ENCODE measurements at regions not wholly inside any gene's neighbourhood (a gene's known extent, or its start where the extent isn't known, plus 50 kb on each side); places are given as distances from the start of the nearest gene placed in this dataset.
"Not testable (repeated sequence)": the region's sequence is repeated elsewhere in the genome, so short reads cannot be mapped to it uniquely, and the experiment has no call there.

GRCh38 chr10:78441010-78441409, 407.3 kb downstream of the RPS24 start:
- Mint-ChIP-seq H3K27me3 (ENCODE audit: unreplicated experiment) (peaks cover 6% of the 10 kb centered on the region), H3K9me3 (ENCODE audit: unreplicated experiment) (peaks cover 1% of the 10 kb centered on the region), H3K4me3 (ENCODE audit: unreplicated experiment) (no peak overlapping the region), H3K27ac (ENCODE audit: unreplicated experiment) (no peak overlapping the region), H3K4me1 (ENCODE audit: low read depth, unreplicated experiment) (peaks cover 16% of the 10 kb centered on the region), H3K36me3 (ENCODE audit: unreplicated experiment) (no peaks in the 10 kb centered on the region)
- DNase-seq = no peak
- TF ChIP-seq, protein P1, sequence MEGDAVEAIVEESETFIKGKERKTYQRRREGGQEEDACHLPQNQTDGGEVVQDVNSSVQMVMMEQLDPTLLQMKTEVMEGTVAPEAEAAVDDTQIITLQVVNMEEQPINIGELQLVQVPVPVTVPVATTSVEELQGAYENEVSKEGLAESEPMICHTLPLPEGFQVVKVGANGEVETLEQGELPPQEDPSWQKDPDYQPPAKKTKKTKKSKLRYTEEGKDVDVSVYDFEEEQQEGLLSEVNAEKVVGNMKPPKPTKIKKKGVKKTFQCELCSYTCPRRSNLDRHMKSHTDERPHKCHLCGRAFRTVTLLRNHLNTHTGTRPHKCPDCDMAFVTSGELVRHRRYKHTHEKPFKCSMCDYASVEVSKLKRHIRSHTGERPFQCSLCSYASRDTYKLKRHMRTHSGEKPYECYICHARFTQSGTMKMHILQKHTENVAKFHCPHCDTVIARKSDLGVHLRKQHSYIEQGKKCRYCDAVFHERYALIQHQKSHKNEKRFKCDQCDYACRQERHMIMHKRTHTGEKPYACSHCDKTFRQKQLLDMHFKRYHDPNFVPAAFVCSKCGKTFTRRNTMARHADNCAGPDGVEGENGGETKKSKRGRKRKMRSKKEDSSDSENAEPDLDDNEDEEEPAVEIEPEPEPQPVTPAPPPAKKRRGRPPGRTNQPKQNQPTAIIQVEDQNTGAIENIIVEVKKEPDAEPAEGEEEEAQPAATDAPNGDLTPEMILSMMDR (IDR thresholded peaks at IDR 0.05; ENCODE audit: partially characterized antibody, unreplicated experiment) = no peak

DNA sequence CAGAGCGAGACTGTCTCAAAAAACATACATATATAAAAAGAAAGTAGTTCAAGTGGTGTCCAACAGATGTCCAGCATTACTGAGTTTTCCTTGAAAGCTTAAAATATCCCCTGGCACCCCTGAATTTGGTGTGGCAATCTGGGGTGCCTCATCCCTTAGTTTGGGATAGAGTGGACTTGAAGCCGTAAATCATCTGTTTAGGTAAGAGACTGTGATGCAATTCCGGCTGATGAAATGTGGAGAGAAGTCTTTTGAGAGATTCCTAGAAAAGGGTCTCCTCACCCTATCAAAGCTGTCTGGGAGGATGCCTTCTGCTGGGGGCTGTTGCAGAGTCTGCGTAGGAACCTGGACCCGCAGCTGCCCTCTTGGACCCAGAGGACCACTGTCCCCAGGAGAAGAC, 408.0 kb downstream of the RPS24 start:
- Mint-ChIP-seq H3K36me3 (ENCODE audit: unreplicated experiment) (no peaks in the 10 kb centered on the region), H3K4me1 (ENCODE audit: low read depth, unreplicated experiment) (peaks cover 13% of the 10 kb centered on the region), H3K27ac (ENCODE audit: unreplicated experiment) (no peak overlapping the region), H3K4me3 (ENCODE audit: unreplicated experiment) (no peak overlapping the region), H3K9me3 (ENCODE audit: unreplicated experiment) (peaks cover 1% of the 10 kb centered on the region), H3K27me3 (ENCODE audit: unreplicated experiment) (peaks cover 6% of the 10 kb centered on the region)
- DNase-seq = no peak
- TF ChIP-seq, protein P1 (IDR thresholded peaks at IDR 0.05; ENCODE audit: partially characterized antibody, unreplicated experiment) = no peak

DNA sequence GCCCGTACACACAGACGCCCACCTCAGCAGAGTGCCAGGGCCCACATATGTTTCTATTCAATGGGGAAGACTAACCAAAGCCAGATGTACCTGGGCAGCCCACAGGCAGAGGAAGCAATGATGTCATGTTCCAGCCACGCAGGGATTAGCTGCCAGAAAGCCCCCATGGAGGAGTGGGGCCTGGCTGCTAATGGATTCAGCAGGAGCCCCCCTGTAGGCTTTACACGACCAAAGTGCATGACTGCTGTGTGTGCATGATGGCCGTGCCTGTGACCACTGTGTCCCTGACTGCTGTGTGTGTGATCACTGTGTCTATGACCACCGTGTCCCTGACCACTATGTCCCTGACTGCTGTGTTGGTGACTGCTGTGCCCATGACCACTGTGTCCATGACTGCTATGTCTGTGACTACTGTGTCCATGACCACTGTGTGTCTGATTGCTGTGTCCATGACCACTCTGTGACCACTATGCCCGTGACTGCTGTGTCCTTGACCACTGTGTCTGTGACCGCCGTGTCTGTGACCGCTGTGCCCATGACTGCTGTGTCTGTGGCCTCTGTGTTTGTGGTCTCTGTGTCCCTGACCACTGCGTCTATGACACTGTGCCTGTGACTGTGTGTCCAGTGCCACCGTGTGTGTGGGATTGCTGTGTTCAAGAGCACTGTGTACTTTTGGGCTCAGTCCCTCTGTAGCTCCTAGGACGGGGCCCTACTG, 409.3 kb downstream of the RPS24 start:
- no peak for DNase-seq
- H3K9me3 Mint-ChIP-seq (ENCODE audit: unreplicated experiment) = peaks cover 1% of the 10 kb centered on the region
- H3K27ac Mint-ChIP-seq (ENCODE audit: unreplicated experiment) = no peak overlapping the region
- peaks cover 15% of the 10 kb centered on the region for H3K4me1 Mint-ChIP-seq (ENCODE audit: low read depth, unreplicated experiment)
- no peaks in the 10 kb centered on the region for H3K36me3 Mint-ChIP-seq (ENCODE audit: unreplicated experiment)
- TF ChIP-seq, protein P1 (IDR thresholded peaks at IDR 0.05; ENCODE audit: partially characterized antibody, unreplicated experiment) = no peak
- no peak overlapping the region for H3K4me3 Mint-ChIP-seq (ENCODE audit: unreplicated experiment)
- H3K27me3 Mint-ChIP-seq (ENCODE audit: unreplicated experiment) = peaks cover 2% of the 10 kb centered on the region

- DNase-seq = no peak
- Mint-ChIP-seq H3K27me3 (ENCODE audit: unreplicated experiment) (peaks cover 3% of the 10 kb centered on the region), H3K4me3 (ENCODE audit: unreplicated experiment) (no peak overlapping the region), H3K4me1 (ENCODE audit: low read depth, unreplicated experiment) (peaks cover 15% of the 10 kb centered on the region), H3K27ac (ENCODE audit: unreplicated experiment) (no peak overlapping the region), H3K36me3 (ENCODE audit: unreplicated experiment) (no peaks in the 10 kb centered on the region), H3K9me3 (ENCODE audit: unreplicated experiment) (peaks cover 1% of the 10 kb centered on the region)
- TF ChIP-seq, protein P1 (IDR thresholded peaks at IDR 0.05; ENCODE audit: partially characterized antibody, unreplicated experiment) = no peak
These were observed 410.4 kb downstream of the RPS24 start for GRCh38 chr10:78443900-78444571.

DNA sequence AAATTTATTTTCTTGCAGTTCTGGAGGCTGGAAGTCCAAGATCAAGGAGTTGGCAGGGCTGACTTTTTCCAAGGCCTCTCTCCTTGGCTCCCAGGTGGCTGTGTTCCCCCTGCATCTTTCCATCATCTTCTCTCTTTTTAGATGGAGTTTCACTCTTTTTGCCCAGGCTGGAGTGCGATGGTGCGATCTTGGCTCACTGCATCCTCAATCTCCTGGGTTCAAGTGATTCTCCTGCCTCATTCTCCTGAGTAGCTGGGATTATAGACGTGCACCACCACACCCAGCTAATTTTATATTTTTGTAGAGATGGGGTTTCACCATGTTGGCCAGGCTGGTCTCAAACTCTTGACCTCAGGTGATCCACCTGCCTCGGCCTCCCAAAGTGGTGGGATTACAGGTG, 411.1 kb downstream of the RPS24 start:
- not testable (repeated sequence) for H3K36me3 Mint-ChIP-seq (ENCODE audit: unreplicated experiment); H3K4me3 Mint-ChIP-seq (ENCODE audit: unreplicated experiment); DNase-seq; H3K27me3 Mint-ChIP-seq (ENCODE audit: unreplicated experiment); H3K27ac Mint-ChIP-seq (ENCODE audit: unreplicated experiment); H3K9me3 Mint-ChIP-seq (ENCODE audit: unreplicated experiment)
- peaks cover 15% of the 10 kb centered on the region for H3K4me1 Mint-ChIP-seq (ENCODE audit: low read depth, unreplicated experiment)
